ENCODE measurements at regions not wholly inside any gene's neighbourhood (a gene's known extent, or its start where the extent isn't known, plus 50 kb on each side); places are given as distances from the start of the nearest gene placed in this dataset.

DNA sequence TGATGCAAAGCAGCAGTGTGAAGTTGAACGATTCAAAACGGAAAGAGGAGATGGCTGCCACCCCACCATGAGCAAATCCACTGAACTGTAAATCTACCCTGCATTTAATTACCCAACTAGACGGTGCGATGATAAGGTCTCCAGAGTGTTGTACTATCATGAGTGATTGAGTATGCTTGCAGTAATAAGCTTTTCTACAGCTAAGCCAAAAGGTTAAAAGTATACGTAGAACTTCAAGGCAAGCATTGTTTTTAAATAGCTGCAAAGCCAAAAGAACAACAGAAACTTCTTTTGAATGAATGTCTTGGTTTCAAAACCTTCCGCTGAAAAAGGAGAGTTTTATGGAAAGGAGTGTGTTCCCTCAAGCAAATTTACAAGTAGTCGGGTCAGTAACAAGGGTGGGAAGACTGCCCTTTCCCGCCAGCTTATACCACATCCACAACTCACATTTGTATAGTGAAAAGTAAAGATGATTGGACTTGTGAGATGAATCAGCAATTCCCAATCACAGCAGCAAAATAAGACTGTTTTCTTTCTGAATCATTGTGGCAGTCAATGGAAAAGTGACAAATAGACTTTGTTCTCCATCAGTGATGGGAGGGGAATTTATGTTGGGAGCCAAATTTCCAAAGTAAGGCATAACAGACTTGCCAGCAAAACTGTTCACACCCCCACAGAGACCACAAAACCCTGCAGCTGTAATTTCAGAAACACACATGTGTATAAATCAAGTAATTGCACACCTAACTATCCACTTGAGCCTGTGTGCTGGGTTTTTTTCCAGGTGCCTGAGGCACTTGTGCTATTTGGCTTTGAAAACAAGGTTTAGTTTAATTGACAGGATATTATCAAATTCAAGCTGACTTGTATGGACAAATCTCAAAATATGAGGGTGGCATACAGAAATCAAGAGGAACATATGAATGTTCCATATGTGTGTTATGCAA is 407.7 kb upstream of the GRAMD2B start:
- no peak overlapping the region for H3K27ac ChIP-seq
- TF ChIP-seq, protein P1, sequence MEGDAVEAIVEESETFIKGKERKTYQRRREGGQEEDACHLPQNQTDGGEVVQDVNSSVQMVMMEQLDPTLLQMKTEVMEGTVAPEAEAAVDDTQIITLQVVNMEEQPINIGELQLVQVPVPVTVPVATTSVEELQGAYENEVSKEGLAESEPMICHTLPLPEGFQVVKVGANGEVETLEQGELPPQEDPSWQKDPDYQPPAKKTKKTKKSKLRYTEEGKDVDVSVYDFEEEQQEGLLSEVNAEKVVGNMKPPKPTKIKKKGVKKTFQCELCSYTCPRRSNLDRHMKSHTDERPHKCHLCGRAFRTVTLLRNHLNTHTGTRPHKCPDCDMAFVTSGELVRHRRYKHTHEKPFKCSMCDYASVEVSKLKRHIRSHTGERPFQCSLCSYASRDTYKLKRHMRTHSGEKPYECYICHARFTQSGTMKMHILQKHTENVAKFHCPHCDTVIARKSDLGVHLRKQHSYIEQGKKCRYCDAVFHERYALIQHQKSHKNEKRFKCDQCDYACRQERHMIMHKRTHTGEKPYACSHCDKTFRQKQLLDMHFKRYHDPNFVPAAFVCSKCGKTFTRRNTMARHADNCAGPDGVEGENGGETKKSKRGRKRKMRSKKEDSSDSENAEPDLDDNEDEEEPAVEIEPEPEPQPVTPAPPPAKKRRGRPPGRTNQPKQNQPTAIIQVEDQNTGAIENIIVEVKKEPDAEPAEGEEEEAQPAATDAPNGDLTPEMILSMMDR (conservative IDR thresholded peaks at IDR 0.05) = no peak

GRCh38 chr5:126016256-126016655 is 407.0 kb upstream of the GRAMD2B start:
- H3K27ac ChIP-seq = peak overlapping the region; percentile 55; the same call in 1 of the 2 replicates
- TF ChIP-seq, protein P1 (conservative IDR thresholded peaks at IDR 0.05) = no peak

- H3K27ac ChIP-seq = peak overlapping the region; percentile 55
- TF ChIP-seq, protein P1 (conservative IDR thresholded peaks at IDR 0.05) = no peak
Measured at GRCh38 chr5:126017096-126017495, 406.1 kb upstream of the GRAMD2B start.

GRCh38 chr5:126020770-126021169 is 402.4 kb upstream of the GRAMD2B start:
- no peak overlapping the region for H3K27ac ChIP-seq
- TF ChIP-seq, protein P1 (conservative IDR thresholded peaks at IDR 0.05) = no peak

GRCh38 chr5:126023994-126024441 is 399.2 kb upstream of the GRAMD2B start:
- no peak overlapping the region for H3K27ac ChIP-seq
- TF ChIP-seq, protein P1 (conservative IDR thresholded peaks at IDR 0.05) = no peak

DNA sequence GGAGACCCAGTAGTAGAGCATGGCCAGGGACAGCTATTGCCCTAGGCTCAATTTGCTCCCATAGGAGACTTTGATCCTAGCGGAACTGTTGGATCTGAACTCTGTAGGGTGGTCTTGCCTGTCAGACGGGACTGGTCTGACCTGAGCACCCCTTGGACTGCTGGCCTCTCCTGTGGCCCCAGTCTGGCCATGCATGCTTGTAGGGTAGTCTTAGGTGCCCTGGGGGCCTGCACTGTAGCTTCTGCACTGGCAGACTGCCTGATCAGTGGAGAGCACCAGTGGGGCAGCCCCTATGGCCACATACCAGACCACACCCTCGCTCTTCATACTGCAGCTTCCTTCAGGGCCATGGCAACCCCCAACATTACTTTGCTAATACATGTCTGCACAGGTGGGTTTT is 396.1 kb upstream of the GRAMD2B start:
- TF ChIP-seq, protein P1 (conservative IDR thresholded peaks at IDR 0.05) = no peak
- no peak overlapping the region for H3K27ac ChIP-seq

DNA sequence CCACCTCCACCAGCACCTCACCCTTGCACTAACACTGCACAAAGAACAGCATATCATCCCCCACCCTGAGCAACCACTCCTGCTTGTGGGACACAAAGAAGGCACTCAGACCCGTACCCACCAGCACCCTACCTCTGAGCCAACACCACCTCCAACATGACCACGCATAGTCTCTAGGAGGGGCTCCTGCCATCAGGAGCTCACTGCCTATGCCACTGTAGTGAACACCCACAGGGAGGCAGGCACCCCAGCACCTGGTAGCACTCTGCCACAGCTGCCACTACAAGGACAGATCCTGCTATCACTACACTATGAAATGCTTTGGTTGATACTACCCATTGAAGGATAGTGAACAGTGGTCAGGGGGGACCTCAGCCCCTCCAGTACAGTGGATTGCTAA is 395.6 kb upstream of the GRAMD2B start:
- H3K27ac ChIP-seq = no peak overlapping the region
- TF ChIP-seq, protein P1 (conservative IDR thresholded peaks at IDR 0.05) = no peak

Measured in VCaP (cell line).